Esophagus muscularis mucosa (tissue), 4 donors: ENCODE measurements at regions not wholly inside any gene's neighbourhood (a gene's known extent, or its start where the extent isn't known, plus 50 kb on each side); places are given as distances from the start of the nearest gene placed in this dataset.

Experiments
- CTCF ChIP-seq, 3 experiments: fragments of 200-600 bp in 2 of 3; fragments of 450-650 bp in 1 of 3; sonication (generic) in 2 of 3; IDR thresholded peaks; one replicate each; pipeline ENCODE4 v1.5.1; 2017 to 2019; ENCODE audit warnings: antibody characterized with exemption in 3 of 3, mild to moderate bottlenecking in 2 of 3, moderate library complexity in 1 of 3
- EP300 ChIP-seq: sonication (generic); formaldehyde crosslinking; IDR thresholded peaks from one replicate; pipeline ENCODE4 v1.6.1; 2017; ENCODE audit warnings: antibody characterized with exemption
- POLR2A ChIP-seq: fragments of 450-650 bp; IDR thresholded peaks from one replicate; pipeline ENCODE4 v1.6.1; 2017; ENCODE audit warnings: antibody characterized with exemption, moderate library complexity, mild to moderate bottlenecking, low read depth
- POLR2AphosphoS5 ChIP-seq, 2 donors: sonication (generic); formaldehyde crosslinking; IDR thresholded peaks; one replicate each; pipeline ENCODE4 v1.6.1; 2017; ENCODE audit warnings: antibody characterized with exemption in 2 of 2

- TF ChIP-seq EP300 (no peak), POLR2AphosphoS5 (IDR thresholded peaks at IDR 0.05) (no peak), POLR2A (no peak), CTCF (IDR thresholded peaks at IDR 0.05) (no peak)
Measured at GRCh38 chr9:10744669-10745068, 131.9 kb upstream of the PTPRD start.
